GM18502 (cell line): ENCODE measurements at regions not wholly inside any gene's neighbourhood (a gene's known extent, or its start where the extent isn't known, plus 50 kb on each side); places are given as distances from the start of the nearest gene placed in this dataset.
"Not testable (repeated sequence)": the region's sequence is repeated elsewhere in the genome, so short reads cannot be mapped to it uniquely, and the experiment has no call there.

ENCODE experiments used
- ATAC-seq: cut with Tn5 transposase; IDR thresholded peaks from one replicate; pipeline ENCODE4 v1.9.1; 2021; ENCODE audit warnings: mild to moderate bottlenecking; ENCODE audit not compliant: unreplicated experiment, poor library complexity

DNA sequence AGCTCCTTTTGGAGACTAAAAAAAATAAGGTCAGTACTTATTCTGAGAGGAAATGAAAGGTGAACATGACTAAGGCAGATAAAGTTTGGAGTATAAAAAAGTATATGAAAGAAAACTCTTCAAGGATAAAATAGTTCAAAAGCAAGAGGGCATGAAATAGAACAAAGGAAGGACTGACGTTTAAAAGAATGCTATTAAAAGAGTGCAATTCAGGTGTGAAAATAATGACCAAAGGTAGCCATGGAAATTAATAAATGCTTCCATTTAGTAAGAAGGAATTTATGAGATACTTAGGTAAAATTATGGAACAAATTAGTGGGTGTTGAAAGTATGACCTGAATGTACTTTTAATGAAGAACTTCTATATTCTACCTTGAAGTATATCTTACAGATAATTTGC lies 128.2 kb upstream of the WDFY3 start:
- ATAC-seq, result no peak

- no peak for ATAC-seq
These were observed 136.1 kb upstream of the WDFY3 start for GRCh38 chr4:85102606-85103005.

DNA sequence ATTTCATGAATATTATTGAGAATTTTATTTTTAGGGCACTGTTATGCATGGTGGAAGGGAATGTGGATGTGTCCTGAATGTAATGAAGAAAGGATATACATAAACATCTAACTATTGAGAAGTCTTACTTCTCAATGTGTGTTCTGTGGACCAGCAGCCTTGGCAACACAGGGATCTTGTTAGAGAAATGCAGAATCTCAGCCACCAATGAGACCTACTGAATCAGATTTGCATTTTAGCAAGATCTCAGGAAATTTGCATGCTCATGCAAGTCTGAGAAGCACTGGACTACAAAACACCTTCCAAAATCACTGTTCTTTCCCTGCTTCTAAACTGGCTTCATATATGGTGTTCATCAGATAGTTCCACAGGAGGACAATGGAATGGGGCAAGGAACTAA lies 139.7 kb upstream of the WDFY3 start:
- ATAC-seq, result no peak

- ATAC-seq, result no peak
These were observed 140.4 kb upstream of the WDFY3 start for GRCh38 chr4:85106805-85107336.

GRCh38 chr4:85107553-85107952 lies 141.1 kb upstream of the WDFY3 start:
- no peak for ATAC-seq

DNA sequence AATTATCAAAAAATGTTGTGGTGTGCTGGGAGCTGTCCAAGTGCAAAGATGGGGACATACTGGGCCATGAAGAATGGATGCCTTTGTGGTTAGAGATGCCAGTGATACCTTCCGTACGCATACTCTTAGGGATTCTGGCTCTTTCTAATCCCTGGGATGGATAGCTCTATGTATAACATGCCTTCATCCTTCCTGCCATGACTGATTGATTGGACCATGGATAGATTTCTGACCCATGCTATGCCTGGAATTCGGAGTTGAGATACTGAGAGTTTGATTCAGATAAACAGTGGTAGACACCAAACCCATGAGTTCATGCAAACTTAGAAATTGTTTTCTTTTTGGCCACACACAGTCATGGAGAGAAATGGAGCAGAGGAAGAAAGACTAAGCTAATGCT lies 147.2 kb upstream of the WDFY3 start:
- no peak for ATAC-seq

- ATAC-seq, result no peak
These were observed 148.0 kb upstream of the WDFY3 start for GRCh38 chr4:85114526-85114925.

- no peak for ATAC-seq
These were observed 149.5 kb upstream of the WDFY3 start for GRCh38 chr4:85116008-85116407.

- ATAC-seq, result no peak
These were observed 159.2 kb upstream of the WDFY3 start for GRCh38 chr4:85125688-85126087.

DNA sequence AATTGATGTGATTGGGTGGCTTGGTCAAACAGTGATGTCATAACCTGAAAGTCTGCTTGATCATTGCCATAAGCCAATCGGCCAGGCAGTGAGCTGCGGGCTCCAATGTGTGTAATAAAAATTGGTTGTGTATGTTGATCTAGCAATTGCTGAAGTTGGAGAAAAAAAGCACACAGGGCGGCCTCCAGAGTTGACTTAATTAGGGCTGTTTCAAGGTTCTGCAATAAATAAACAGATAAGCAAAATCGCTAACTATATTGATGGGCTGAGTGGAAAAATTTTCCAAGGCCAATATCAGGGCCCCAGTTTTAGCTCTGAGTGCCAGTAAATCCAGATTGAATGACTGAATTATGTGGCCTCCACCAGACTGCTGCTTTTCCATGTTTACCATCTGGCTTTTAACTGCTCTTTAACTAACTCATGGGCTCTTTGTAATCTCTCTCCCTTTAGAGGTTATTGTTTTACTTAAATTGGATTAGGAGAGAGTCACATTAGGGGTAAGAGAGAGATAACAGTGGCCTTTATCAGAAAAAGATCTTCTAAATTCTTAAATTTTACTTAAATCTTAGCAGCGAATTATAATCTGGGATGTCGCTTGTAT lies 160.6 kb upstream of the WDFY3 start:
- no peak for ATAC-seq

DNA sequence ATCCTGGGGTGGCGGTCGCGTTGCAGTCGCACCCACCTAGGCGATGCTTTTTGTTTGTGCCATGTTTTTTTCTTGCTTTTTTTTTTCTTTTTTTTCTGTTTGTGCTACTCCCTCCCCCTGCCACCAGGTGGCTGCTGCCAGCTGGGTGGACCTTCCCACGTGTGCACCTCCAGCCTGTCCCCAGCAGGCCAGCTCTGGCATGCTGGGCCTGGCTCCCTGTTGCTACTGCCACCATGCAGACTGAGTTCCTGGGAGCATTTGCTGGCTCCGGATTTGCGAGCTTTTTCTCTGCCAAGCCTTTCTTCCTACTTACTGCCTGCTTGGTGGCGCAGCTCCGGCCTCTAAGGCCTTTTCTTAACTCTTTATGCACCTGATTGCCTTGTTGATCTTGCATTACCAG lies 161.2 kb upstream of the WDFY3 start:
- peak; percentile 98 for ATAC-seq

DNA sequence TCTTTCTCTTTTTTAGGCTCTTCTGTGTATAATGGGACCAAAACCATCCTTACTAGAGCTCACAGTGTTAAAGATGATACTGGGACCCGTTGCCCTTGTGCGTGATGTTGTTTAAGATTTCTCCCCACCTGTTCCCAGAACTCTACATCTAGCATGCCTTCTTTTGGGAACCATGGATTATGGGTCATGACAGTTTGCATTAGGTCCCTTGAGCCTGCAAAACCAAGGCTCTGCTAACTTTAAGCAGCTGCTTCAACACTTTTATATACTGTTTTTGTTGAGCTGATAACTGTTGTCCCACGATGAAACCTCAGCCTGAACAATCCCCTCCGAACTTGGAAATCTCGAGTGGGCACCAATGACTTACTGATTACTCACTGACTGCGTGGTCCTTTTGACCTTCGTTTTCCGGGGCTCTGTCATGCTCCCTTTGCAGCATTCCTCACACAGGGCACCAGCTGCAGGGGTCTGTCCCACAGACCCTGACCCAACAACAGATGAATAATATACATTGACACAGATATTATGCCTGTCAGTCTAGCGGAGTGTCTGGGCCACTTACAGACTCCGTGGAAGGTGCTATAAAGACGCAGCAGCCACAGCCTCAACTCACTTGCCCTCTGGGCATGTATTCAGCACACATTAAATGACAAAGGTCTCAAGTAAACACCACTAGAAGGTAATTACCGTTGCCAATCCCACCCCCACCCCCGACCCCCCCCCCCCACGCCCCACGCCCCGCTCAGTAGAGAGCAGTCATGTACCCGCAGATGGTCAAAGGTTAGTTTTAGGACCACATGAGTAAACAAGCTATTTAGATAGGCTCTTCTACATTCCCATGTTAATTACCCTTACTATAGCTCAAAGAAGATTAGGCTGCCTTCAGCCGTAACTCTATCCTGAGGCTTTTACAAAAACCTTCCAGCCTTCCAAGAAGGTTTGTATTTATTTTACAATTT lies 162.0 kb upstream of the WDFY3 start:
- no peak for ATAC-seq

DNA sequence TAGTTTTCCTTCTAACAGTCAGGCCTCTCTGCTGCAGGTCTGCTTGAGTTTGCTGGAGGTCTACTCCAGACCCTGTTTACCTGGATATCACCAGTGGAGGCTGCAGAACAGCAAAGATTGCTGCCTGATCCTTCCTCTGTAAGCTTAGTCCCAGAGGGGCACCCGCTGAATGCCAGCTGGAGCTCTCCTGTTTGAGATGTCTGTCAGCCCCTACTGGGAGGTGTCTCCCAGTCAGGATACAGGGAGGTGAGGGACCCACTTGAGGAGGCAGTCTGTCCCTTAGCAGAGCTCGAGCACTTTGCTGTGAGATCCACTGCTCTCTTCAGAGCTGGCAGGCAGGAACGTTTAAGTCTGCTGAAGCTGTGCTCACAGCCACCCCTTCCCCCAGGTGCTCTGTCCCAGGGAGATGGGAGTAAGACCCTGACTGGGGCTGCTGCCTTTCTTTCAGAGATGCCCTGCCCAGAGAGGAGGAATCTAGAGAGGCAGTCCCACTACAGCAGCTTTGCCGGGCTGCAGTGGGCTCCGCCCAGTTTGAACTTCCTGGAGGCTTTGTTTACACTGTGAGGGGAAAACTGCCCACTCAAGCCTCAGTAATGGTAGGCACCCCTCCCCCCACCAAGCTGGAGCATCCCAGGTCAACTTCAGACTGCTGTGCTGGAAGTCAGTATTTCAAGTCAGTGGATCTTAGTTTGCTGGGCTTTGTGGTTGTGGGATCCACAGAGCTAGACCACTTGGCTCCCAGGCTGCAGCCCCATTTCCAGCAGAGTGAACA lies 163.1 kb upstream of the WDFY3 start:
- ATAC-seq, result not testable (repeated sequence)

- ATAC-seq, result no peak
These were observed 165.6 kb upstream of the WDFY3 start for GRCh38 chr4:85132117-85132516.

GRCh38 chr4:85132570-85132969 lies 166.1 kb upstream of the WDFY3 start:
- ATAC-seq, result no peak

GRCh38 chr4:85139749-85140148 lies 173.3 kb upstream of the WDFY3 start:
- not testable (repeated sequence) for ATAC-seq

- ATAC-seq, result no peak
These were observed 176.0 kb upstream of the WDFY3 start for GRCh38 chr4:85142451-85142850.

GRCh38 chr4:85147481-85148076 lies 181.1 kb upstream of the WDFY3 start:
- ATAC-seq, result peak; percentile 92

- ATAC-seq, result no peak
These were observed 183.2 kb upstream of the WDFY3 start for GRCh38 chr4:85149676-85150075.

DNA sequence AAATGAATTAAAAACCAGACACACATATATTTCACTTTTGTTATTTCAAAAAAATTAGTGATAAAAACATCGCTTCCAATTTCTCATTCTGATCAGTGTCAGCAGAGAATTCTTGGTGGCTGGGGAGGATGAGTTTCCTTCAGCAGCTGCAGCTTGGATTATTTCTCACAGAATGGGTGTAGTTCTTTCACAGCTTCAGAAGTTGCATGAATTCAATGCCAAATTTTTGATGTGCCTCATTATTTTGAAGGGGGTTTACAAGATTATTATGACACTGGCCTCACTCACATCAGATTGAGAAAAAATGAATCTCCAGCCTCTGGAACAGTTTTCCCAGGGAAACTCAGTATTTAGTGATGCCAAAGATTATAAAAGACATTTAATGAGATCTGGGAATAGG lies 184.9 kb upstream of the WDFY3 start:
- ATAC-seq, result no peak
